ENCODE measurements at regions not wholly inside any gene's neighbourhood (a gene's known extent, or its start where the extent isn't known, plus 50 kb on each side); places are given as distances from the start of the nearest gene placed in this dataset.

GRCh38 chr4:26181616-26182015 is 139.2 kb upstream of the RBPJ start:
- no peak overlapping the region for H2AFZ ChIP-seq
- H4K20me1 ChIP-seq (ENCODE audit: insufficient read depth): no peaks in the 10 kb centered on the region
- ChIA-PET CTCF (no interaction called here), POLR2A (ENCODE audit: unreplicated experiment) (no interaction called here)
- no peaks in the 10 kb centered on the region for H3K9me2 ChIP-seq (ENCODE audit: insufficient read depth)
- no peaks in the 10 kb centered on the region for H3K79me2 ChIP-seq (ENCODE audit: low read depth)
- no peak overlapping the region for H3K4me3 ChIP-seq
- intact Hi-C loops (cut with micrococcal nuclease; ENCODE audit: unreplicated experiment): no loop called here
- no peak overlapping the region for H3K27ac ChIP-seq
- BruUV-seq (replicated peaks): no TSS peak
- TF ChIP-seq EZH2 (IDR thresholded peaks at IDR 0.05; ENCODE audit: low read depth) (no peak), CTCF (conservative IDR thresholded peaks at IDR 0.05) (no peak)
- H3K27me3 ChIP-seq (ENCODE audit: insufficient read depth, low read depth): no peaks in the 10 kb centered on the region
- DNase-seq: no peak
- H3K9me3 ChIP-seq (ENCODE audit: insufficient read depth, low read depth): no peaks in the 10 kb centered on the region
- H3K4me1 ChIP-seq (replicated peaks; ENCODE audit: insufficient read depth): no peaks in the 10 kb centered on the region
- H3K36me3 ChIP-seq (ENCODE audit: low read depth): no peaks in the 10 kb centered on the region
- H3K4me2 ChIP-seq: no peak overlapping the region
- no peaks in the 10 kb centered on the region for H3F3A ChIP-seq (ENCODE audit: insufficient read depth, low read depth)

- BruUV-seq (replicated peaks): no TSS peak
- CTCF ChIA-PET: no interaction called here
- intact Hi-C loops (cut with micrococcal nuclease; ENCODE audit: unreplicated experiment): no loop called here
Measured at GRCh38 chr4:26183017-26183416, 137.8 kb upstream of the RBPJ start.

DNA sequence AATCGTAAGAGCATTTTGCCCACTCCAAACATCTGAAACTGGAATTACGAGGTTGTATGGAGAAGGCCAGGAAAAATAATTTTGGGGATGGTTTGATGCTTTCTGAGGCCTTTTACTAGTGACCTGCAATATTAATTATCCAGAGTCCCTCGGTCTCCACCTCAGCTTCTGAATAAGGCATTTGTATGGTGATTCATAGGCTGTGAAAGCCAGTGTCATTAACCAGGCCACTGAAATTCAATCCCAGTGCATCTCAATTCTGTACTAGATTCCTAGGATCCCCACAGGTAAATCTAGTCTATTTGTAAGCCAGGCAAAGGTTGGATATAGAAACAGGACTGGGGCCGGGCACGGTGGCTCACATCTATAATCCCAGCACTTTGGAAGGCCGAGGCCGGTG is 135.4 kb upstream of the RBPJ start:
- Histone ChIP-seq H4K20me1 (ENCODE audit: insufficient read depth) (no peaks in the 10 kb centered on the region), H2AFZ (no peak overlapping the region), H3K4me3 (no peak overlapping the region), H3K9me3 (ENCODE audit: insufficient read depth, low read depth) (no peaks in the 10 kb centered on the region), H3K79me2 (ENCODE audit: low read depth) (no peaks in the 10 kb centered on the region), H3K27ac (no peak overlapping the region), H3K4me1 (replicated peaks; ENCODE audit: insufficient read depth) (no peaks in the 10 kb centered on the region), H3K27me3 (ENCODE audit: insufficient read depth, low read depth) (no peaks in the 10 kb centered on the region), H3F3A (ENCODE audit: insufficient read depth, low read depth) (no peaks in the 10 kb centered on the region), H3K9me2 (ENCODE audit: insufficient read depth) (no peaks in the 10 kb centered on the region), H3K4me2 (no peak overlapping the region), H3K36me3 (ENCODE audit: low read depth) (no peaks in the 10 kb centered on the region)
- POLR2A ChIA-PET (ENCODE audit: unreplicated experiment): no interaction called here
- intact Hi-C loops (cut with micrococcal nuclease; ENCODE audit: unreplicated experiment): no loop called here
- CTCF ChIA-PET: no interaction called here
- no peak for DNase-seq
- TF ChIP-seq EZH2 (IDR thresholded peaks at IDR 0.05; ENCODE audit: low read depth) (no peak), CTCF (conservative IDR thresholded peaks at IDR 0.05) (no peak)
- BruUV-seq (replicated peaks): no TSS peak

More at GRCh38 chr4:26183017-26183416, 137.8 kb upstream of the RBPJ start:
- Histone ChIP-seq H3K9me3 (ENCODE audit: insufficient read depth, low read depth) (no peaks in the 10 kb centered on the region), H3K4me2 (no peak overlapping the region), H3K27ac (no peak overlapping the region), H3K4me1 (replicated peaks; ENCODE audit: insufficient read depth) (no peaks in the 10 kb centered on the region), H3K79me2 (ENCODE audit: low read depth) (no peaks in the 10 kb centered on the region), H3K4me3 (no peak overlapping the region), H3F3A (ENCODE audit: insufficient read depth, low read depth) (no peaks in the 10 kb centered on the region), H3K27me3 (ENCODE audit: insufficient read depth, low read depth) (no peaks in the 10 kb centered on the region), H2AFZ (no peak overlapping the region), H3K36me3 (ENCODE audit: low read depth) (no peaks in the 10 kb centered on the region), H3K9me2 (ENCODE audit: insufficient read depth) (no peaks in the 10 kb centered on the region), H4K20me1 (ENCODE audit: insufficient read depth) (no peaks in the 10 kb centered on the region)
- POLR2A ChIA-PET (ENCODE audit: unreplicated experiment): no interaction called here
- no peak for DNase-seq
- TF ChIP-seq CTCF (conservative IDR thresholded peaks at IDR 0.05): no peak
- TF ChIP-seq EZH2 (IDR thresholded peaks at IDR 0.05; ENCODE audit: low read depth): no peak

All from PC-9 (cell line).